ENCODE measurements at regions not wholly inside any gene's neighbourhood (a gene's known extent, or its start where the extent isn't known, plus 50 kb on each side); places are given as distances from the start of the nearest gene placed in this dataset.

- no peak for TF ChIP-seq ARID4B (CRISPR knock-in tag; IDR thresholded peaks at IDR 0.05; ENCODE audit: borderline replicate concordance)
- TF ChIP-seq FOXP4 (CRISPR knock-in tag; IDR thresholded peaks at IDR 0.05) = no peak
Observed at GRCh38 chr10:133021963-133022775, 65.6 kb upstream of the ADGRA1 start (continued).

GRCh38 chr10:133021116-133021962, 66.4 kb upstream of the ADGRA1 start:
- DNase-seq (ENCODE audit: low spot score) = no peak
- CTCF ChIA-PET = interaction anchor here (0.6 kb wide), 1 partner anchor 211 kb away, joined by 3 read pairs; no protein-coding TSS in a partner anchor
- POLR2A ChIA-PET = no interaction called here
- Mint-ChIP-seq H3K4me3 (no peak overlapping the region), H3K9me3 (no peaks in the 10 kb centered on the region), H3K36me3 (no peaks in the 10 kb centered on the region), H3K27ac (no peak overlapping the region), H3K4me1 (peaks cover 14% of the 10 kb centered on the region), H3K27me3 (ENCODE audit: low read depth) (peaks cover 16% of the 10 kb centered on the region)
- no peak for TF ChIP-seq ZNF232 (CRISPR knock-in tag; IDR thresholded peaks at IDR 0.05)
- no peak for ATAC-seq

GRCh38 chr10:133020193-133020817, 67.4 kb upstream of the ADGRA1 start:
- Mint-ChIP-seq H3K36me3 (no peaks in the 10 kb centered on the region), H3K4me3 (no peak overlapping the region), H3K27ac (no peak overlapping the region), H3K9me3 (no peaks in the 10 kb centered on the region), H3K4me1 (peaks cover 13% of the 10 kb centered on the region), H3K27me3 (ENCODE audit: low read depth) (peaks cover 13% of the 10 kb centered on the region)
- no peak for DNase-seq (ENCODE audit: low spot score)
- ChIA-PET CTCF (no interaction called here), POLR2A (no interaction called here)
- no peak for ATAC-seq
- TF ChIP-seq CDX4 (CRISPR knock-in tag; IDR thresholded peaks at IDR 0.05; ENCODE audit: borderline replicate concordance) = no peak
- TF ChIP-seq ZNF121 (CRISPR knock-in tag; IDR thresholded peaks at IDR 0.05) = no peak
- no peak for TF ChIP-seq JUN (CRISPR knock-in tag; IDR thresholded peaks at IDR 0.05)
- TF ChIP-seq, protein P1, sequence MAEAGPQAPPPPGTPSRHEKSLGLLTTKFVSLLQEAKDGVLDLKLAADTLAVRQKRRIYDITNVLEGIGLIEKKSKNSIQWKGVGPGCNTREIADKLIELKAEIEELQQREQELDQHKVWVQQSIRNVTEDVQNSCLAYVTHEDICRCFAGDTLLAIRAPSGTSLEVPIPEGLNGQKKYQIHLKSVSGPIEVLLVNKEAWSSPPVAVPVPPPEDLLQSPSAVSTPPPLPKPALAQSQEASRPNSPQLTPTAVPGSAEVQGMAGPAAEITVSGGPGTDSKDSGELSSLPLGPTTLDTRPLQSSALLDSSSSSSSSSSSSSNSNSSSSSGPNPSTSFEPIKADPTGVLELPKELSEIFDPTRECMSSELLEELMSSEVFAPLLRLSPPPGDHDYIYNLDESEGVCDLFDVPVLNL (CRISPR knock-in tag; IDR thresholded peaks at IDR 0.05; ENCODE audit: borderline replicate concordance, low read depth) = no peak
- TF ChIP-seq MXD4 (CRISPR knock-in tag; IDR thresholded peaks at IDR 0.05; ENCODE audit: borderline replicate concordance) = no peak
- TF ChIP-seq NFE2L1 (CRISPR knock-in tag; IDR thresholded peaks at IDR 0.05) = no peak
- TF ChIP-seq EMX1 (CRISPR knock-in tag; IDR thresholded peaks at IDR 0.05) = no peak
- no peak for TF ChIP-seq NR2C2 (CRISPR knock-in tag; IDR thresholded peaks at IDR 0.05)
- TF ChIP-seq, protein P2, sequence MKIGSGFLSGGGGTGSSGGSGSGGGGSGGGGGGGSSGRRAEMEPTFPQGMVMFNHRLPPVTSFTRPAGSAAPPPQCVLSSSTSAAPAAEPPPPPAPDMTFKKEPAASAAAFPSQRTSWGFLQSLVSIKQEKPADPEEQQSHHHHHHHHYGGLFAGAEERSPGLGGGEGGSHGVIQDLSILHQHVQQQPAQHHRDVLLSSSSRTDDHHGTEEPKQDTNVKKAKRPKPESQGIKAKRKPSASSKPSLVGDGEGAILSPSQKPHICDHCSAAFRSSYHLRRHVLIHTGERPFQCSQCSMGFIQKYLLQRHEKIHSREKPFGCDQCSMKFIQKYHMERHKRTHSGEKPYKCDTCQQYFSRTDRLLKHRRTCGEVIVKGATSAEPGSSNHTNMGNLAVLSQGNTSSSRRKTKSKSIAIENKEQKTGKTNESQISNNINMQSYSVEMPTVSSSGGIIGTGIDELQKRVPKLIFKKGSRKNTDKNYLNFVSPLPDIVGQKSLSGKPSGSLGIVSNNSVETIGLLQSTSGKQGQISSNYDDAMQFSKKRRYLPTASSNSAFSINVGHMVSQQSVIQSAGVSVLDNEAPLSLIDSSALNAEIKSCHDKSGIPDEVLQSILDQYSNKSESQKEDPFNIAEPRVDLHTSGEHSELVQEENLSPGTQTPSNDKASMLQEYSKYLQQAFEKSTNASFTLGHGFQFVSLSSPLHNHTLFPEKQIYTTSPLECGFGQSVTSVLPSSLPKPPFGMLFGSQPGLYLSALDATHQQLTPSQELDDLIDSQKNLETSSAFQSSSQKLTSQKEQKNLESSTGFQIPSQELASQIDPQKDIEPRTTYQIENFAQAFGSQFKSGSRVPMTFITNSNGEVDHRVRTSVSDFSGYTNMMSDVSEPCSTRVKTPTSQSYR (CRISPR knock-in tag; IDR thresholded peaks at IDR 0.05) = no peak
- TF ChIP-seq CREB1 (CRISPR knock-in tag; IDR thresholded peaks at IDR 0.05) = no peak
- TF ChIP-seq, protein P3, sequence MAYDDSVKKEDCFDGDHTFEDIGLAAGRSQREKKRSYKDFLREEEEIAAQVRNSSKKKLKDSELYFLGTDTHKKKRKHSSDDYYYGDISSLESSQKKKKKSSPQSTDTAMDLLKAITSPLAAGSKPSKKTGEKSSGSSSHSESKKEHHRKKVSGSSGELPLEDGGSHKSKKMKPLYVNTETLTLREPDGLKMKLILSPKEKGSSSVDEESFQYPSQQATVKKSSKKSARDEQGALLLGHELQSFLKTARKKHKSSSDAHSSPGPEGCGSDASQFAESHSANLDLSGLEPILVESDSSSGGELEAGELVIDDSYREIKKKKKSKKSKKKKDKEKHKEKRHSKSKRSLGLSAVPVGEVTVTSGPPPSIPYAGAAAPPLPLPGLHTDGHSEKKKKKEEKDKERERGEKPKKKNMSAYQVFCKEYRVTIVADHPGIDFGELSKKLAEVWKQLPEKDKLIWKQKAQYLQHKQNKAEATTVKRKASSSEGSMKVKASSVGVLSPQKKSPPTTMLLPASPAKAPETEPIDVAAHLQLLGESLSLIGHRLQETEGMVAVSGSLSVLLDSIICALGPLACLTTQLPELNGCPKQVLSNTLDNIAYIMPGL (CRISPR knock-in tag; IDR thresholded peaks at IDR 0.05) = no peak
- TF ChIP-seq MAX (CRISPR knock-in tag; IDR thresholded peaks at IDR 0.05) = no peak

All from WTC11 (cell line).